ENCODE measurements at regions not wholly inside any gene's neighbourhood (a gene's known extent, or its start where the extent isn't known, plus 50 kb on each side); places are given as distances from the start of the nearest gene placed in this dataset.

DNA sequence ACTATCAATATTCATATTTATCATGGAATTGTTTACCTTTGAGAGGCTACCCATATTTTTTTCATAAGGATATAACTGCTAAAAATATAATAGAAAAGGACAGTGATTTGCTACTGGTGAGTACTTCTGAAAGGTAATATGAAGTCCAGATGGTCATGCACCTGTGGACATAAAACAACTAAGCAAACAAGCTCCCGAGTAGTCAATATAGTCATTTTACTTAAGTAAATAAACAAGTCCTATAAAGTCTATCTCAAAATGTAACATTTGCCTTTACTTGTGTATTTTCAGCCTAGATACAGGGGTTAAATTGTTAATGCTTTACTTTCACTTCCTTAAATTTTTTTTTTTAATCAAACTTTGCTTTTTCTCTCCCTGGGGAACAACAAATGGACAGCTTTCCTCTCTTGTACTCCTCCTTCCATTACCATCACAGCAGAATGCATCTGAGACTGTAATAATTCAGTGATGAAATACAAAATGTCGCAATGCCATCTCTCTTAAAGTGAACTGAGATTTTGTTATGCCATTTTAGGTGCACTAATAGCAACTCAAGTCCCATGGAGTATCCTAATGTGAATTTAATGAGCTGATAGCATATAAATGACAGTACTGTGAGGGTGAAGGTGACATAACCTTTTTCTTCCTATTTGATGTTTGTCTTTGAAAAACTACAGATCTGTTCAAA, 1325.4 kb upstream of the ZEB2 start:
- TF ChIP-seq ZFP30 (CRISPR knock-in tag; IDR thresholded peaks at IDR 0.05) (no peak), ARNTL (CRISPR knock-in tag; IDR thresholded peaks at IDR 0.05; ENCODE audit: borderline replicate concordance, low read depth) (no peak), GLIS3 (CRISPR knock-in tag; IDR thresholded peaks at IDR 0.05) (no peak), ZFP3 (CRISPR knock-in tag; IDR thresholded peaks at IDR 0.05) (no peak), ZNF70 (CRISPR knock-in tag; IDR thresholded peaks at IDR 0.05) (no peak), RARB (CRISPR knock-in tag; IDR thresholded peaks at IDR 0.05) (no peak), ZNF8 (CRISPR knock-in tag; IDR thresholded peaks at IDR 0.05) (no peak), BACH2 (CRISPR knock-in tag; IDR thresholded peaks at IDR 0.05; ENCODE audit: borderline replicate concordance) (no peak), TCF4 (CRISPR knock-in tag; IDR thresholded peaks at IDR 0.05; ENCODE audit: borderline replicate concordance) (no peak)
- TF ChIP-seq, protein P1, sequence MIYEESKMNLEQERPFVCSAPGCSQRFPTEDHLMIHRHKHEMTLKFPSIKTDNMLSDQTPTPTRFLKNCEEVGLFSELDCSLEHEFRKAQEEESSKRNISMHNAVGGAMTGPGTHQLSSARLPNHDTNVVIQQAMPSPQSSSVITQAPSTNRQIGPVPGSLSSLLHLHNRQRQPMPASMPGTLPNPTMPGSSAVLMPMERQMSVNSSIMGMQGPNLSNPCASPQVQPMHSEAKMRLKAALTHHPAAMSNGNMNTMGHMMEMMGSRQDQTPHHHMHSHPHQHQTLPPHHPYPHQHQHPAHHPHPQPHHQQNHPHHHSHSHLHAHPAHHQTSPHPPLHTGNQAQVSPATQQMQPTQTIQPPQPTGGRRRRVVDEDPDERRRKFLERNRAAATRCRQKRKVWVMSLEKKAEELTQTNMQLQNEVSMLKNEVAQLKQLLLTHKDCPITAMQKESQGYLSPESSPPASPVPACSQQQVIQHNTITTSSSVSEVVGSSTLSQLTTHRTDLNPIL (CRISPR knock-in tag; IDR thresholded peaks at IDR 0.05; ENCODE audit: low read depth) = no peak
- TF ChIP-seq, protein P2, sequence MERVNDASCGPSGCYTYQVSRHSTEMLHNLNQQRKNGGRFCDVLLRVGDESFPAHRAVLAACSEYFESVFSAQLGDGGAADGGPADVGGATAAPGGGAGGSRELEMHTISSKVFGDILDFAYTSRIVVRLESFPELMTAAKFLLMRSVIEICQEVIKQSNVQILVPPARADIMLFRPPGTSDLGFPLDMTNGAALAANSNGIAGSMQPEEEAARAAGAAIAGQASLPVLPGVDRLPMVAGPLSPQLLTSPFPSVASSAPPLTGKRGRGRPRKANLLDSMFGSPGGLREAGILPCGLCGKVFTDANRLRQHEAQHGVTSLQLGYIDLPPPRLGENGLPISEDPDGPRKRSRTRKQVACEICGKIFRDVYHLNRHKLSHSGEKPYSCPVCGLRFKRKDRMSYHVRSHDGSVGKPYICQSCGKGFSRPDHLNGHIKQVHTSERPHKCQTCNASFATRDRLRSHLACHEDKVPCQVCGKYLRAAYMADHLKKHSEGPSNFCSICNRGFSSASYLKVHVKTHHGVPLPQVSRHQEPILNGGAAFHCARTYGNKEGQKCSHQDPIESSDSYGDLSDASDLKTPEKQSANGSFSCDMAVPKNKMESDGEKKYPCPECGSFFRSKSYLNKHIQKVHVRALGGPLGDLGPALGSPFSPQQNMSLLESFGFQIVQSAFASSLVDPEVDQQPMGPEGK (CRISPR knock-in tag; IDR thresholded peaks at IDR 0.05; ENCODE audit: borderline replicate concordance) = no peak
